Muscle layer of duodenum (tissue), 2 donors: ENCODE measurements at regions not wholly inside any gene's neighbourhood (a gene's known extent, or its start where the extent isn't known, plus 50 kb on each side); places are given as distances from the start of the nearest gene placed in this dataset.
"Not testable (repeated sequence)": the region's sequence is repeated elsewhere in the genome, so short reads cannot be mapped to it uniquely, and the experiment has no call there.

Source experiments
- H3K27ac ChIP-seq: one replicate; pipeline ENCODE4 v1.7.0; 2013; ENCODE audit warnings: mild to moderate bottlenecking, low read length
- H3K27me3 ChIP-seq: one replicate; pipeline ENCODE4 v1.7.0; 2013; ENCODE audit warnings: low read depth, mild to moderate bottlenecking, control low read depth, low read length
- H3K36me3 ChIP-seq, 2 donors: one replicate each; pipeline ENCODE4 v1.7.0; 2013; ENCODE audit warnings: low read length in 2 of 2, control low read depth in 1 of 2, mild to moderate bottlenecking in 1 of 2; ENCODE audit not compliant: insufficient read depth in 2 of 2, control insufficient read depth in 1 of 2
- H3K4me1 ChIP-seq, 2 donors: one replicate each; pipeline ENCODE4 v1.7.0; 2013; ENCODE audit warnings: low read length in 2 of 2, mild to moderate bottlenecking in 2 of 2, control low read depth in 1 of 2, moderate library complexity in 1 of 2; ENCODE audit not compliant: insufficient read depth in 2 of 2, control insufficient read depth in 1 of 2
- H3K4me3 ChIP-seq, 2 donors: one replicate each; pipeline ENCODE4 v1.7.0; 2013; ENCODE audit warnings: low read length in 2 of 2, low read depth in 1 of 2, mild to moderate bottlenecking in 1 of 2
- H3K9me3 ChIP-seq, 2 donors: one replicate each; pipeline ENCODE4 v1.7.0; 2013; ENCODE audit warnings: low read length in 2 of 2, control low read depth in 1 of 2, mild to moderate bottlenecking in 1 of 2; ENCODE audit not compliant: control insufficient read depth in 1 of 2
- donor health status: healthy.

DNA sequence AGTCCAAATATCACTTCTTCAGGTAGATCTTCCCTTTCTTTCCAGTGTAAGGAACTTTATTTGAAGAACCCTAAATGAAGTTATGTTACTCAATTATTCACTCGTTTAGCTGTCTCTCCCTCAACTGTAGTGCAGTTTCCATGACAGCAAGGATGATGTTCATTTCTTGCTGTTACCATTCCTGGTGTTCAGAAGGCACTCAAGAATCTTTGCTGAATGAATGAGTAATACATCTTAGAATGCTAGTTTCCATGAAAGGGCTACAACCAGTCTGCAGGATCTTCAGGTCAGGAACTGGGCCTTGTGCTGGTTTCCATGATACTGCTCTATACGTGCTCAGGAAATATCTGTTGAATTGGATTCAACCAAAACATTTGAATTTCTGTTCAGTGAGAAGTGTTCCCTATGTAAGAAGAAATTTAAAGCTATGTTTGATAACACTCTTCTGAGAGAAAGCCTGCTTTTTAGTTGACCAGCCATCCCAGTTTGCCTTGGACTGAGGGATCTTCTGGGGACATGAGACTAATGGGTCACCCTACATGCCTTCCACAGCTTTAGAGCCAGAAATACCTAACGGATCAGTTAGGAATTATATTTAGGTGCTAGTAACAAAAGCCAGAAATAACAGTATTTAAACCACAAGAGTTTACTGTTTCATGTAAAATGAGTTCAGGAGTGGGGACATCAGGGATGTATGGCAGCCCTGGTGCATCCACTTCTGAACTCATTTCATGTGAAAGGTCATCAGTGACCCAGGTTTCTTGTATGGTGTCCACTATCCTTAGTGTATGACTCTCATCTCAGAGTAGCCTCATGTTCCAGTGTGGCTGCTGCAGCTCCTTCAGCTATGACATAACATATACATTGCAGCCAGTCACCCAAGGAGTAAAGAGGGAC, 500.1 kb upstream of the SGCD start:
- Histone ChIP-seq H3K27me3 (no peaks in the 10 kb centered on the region), H3K4me3 (no peak overlapping the region), H3K27ac (no peak overlapping the region), H3K36me3 (no peaks in the 10 kb centered on the region), H3K4me1 (no peaks in the 10 kb centered on the region), H3K9me3 (no peaks in the 10 kb centered on the region)

DNA sequence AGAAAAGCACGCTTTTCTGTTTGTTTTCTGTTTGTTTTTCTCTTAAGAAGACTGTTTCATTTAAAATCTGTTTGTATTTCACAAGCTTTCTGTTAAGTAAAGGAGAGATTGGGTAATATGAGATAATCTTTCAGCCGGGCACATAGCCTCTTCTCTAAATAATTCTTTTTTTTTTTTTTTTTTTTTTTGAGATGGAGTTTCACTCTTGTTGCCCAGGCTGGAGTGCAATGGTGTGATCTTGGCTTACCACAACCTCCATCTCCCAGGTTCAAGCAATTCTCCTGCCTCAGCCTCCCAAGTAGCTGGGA, 499.5 kb upstream of the SGCD start:
- not testable (repeated sequence) for H3K27ac ChIP-seq, H3K36me3 ChIP-seq, H3K9me3 ChIP-seq, H3K4me1 ChIP-seq, H3K27me3 ChIP-seq, H3K4me3 ChIP-seq

DNA sequence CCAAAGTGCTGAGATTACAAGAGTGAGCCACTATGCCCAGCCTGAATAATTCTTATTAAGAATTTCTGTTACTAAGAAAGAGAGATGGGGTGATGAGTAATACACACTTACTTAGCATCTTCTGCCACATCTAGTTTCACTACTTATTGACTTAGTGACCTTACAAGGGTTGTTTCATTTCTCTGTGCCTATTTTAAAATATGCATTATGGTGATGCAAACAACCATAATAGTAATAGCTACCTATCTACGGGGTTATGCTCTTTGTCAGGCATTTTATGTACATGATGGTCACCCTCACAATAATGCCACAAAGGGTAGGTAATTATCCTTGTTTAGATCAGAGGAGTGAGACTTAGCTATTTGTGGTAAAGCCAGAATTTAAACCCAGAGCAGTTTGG, 499.0 kb upstream of the SGCD start:
- H3K4me3 ChIP-seq: no peak overlapping the region
- H3K36me3 ChIP-seq: no peaks in the 10 kb centered on the region
- H3K27me3 ChIP-seq: no peaks in the 10 kb centered on the region
- no peak overlapping the region for H3K27ac ChIP-seq
- no peaks in the 10 kb centered on the region for H3K4me1 ChIP-seq
- H3K9me3 ChIP-seq: no peaks in the 10 kb centered on the region

DNA sequence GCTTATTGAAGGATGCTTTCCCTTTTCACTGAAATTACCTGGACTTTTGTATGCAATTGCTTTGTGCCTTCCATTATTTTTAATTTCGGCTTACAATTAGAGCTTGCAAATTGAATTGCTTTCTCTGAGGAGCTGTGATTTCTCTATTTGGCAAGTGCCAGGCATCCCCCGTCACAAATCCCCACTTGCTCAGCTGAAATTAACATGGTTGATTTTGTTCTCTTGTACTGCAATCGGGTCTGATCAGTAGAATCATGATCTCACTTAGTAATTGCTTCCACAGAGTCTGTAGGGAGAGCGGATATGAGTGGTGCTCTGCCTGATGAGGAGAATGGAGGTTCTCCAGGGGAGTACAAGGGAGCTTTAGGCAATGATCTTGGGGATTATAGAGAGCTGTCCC, 495.5 kb upstream of the SGCD start:
- Histone ChIP-seq H3K9me3 (no peaks in the 10 kb centered on the region), H3K4me3 (no peak overlapping the region), H3K27me3 (no peaks in the 10 kb centered on the region), H3K36me3 (no peaks in the 10 kb centered on the region), H3K4me1 (no peaks in the 10 kb centered on the region), H3K27ac (no peak overlapping the region)

DNA sequence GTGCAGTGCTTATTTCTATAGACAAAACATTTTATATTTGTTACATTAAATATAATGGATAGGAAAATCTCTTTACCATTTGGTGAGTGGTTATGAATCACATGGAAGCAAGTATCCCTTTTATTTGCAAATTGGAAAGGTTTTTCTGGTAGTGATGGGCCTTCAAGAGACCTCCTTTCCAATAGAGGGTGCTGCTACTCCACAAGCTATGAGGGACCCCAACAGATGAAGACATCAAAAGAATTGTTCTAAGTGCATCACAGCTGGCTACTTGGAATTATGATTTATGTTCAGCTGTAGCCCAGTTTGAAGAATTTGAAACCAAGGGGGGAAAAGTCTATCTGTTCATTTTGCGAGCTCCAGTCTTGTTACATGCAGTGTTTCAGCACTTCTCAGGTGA, 493.7 kb upstream of the SGCD start:
- Histone ChIP-seq H3K36me3 (no peaks in the 10 kb centered on the region), H3K9me3 (no peaks in the 10 kb centered on the region), H3K4me1 (no peaks in the 10 kb centered on the region), H3K4me3 (no peak overlapping the region), H3K27me3 (no peaks in the 10 kb centered on the region), H3K27ac (no peak overlapping the region)

DNA sequence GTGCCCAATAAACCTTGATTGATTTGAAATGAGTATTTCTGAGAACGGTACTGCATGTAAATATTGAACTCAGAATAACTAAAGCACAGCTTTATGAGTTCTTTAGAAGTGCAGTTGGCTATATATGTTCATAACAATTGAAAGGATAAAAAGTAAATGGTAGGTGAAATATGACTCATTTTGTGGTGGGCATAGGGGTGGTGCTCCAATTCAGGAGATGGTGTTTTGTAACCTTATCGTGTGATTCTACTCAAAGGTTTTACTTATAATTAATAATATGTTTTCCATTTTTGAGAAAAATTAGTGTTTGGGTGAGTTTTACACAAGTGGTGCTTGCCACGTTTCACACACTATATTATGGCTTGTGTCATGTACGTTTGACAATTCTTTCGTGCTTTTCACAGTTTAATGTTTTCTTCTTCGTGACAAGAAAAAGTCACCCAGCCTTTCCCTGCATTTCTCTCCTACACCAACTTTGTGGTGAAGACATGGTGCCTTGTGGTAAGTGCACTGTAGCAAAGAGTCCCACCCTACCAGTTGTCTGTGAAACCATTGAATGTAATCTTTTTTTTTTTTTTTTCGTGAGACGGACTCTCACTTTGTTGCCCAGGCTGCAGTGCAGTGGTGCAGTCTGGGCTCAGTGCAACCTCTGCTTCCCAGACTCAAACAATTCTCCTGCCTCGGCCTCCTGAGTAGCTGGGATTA, 492.5 kb upstream of the SGCD start:
- Histone ChIP-seq H3K27ac (no peak overlapping the region), H3K4me1 (no peaks in the 10 kb centered on the region), H3K36me3 (no peaks in the 10 kb centered on the region), H3K27me3 (no peaks in the 10 kb centered on the region), H3K9me3 (no peaks in the 10 kb centered on the region), H3K4me3 (no peak overlapping the region)

DNA sequence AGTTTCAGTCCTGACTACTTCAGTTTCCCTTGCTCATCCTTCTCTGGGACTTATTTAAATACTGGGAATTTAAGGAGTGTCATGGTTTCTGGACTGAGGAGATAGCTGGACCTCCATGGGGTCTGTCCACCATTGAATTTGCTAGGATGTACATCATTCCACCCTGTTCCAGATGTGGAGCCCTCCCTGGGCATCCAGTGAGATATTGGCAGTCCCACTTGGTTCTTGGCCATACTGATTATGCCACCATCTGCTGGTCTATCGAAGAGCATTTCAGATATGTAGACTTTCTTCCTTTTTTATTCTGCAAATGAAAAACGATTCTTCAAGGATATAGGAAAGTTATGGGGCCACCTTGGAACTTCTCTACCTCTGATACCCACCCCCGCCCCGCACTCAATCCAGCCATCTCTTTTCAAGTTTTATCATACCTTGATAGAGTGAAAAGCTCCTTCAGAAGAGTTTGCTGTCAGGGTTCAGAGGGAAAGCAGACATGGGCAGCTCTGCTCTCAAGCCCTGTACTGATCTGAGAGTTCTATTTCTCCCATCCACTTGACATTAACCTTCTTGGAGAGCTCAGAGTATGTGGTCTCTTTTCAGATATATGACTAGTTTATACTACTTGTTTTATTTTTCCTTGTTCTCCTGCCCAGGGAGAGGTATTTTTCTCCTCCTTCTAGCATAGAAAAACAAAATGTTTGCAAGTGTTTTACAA, 490.7 kb upstream of the SGCD start:
- Histone ChIP-seq H3K36me3 (no peaks in the 10 kb centered on the region), H3K27me3 (no peaks in the 10 kb centered on the region), H3K4me1 (no peaks in the 10 kb centered on the region), H3K27ac (no peak overlapping the region), H3K9me3 (no peaks in the 10 kb centered on the region), H3K4me3 (no peak overlapping the region)

DNA sequence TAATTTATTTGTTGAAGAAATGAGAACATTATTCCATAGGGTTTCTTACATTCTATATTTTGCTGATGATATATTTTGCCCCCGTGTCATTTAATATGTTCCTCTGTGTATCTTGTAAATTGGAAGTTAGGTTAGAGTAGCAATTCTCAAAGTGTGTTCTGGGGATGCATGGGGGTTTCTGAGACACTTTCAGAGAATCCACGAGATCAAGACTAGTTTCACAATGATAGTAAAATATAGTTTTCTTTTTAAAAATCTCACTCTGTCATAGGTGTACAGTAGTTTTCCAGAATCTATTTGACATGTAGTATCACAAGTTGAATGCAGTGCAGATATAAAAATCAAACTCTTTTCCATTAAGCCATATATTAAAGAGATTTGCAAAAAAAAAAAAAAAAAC, 488.6 kb upstream of the SGCD start:
- Histone ChIP-seq H3K4me3 (no peak overlapping the region), H3K27me3 (no peaks in the 10 kb centered on the region), H3K4me1 (no peaks in the 10 kb centered on the region), H3K9me3 (no peaks in the 10 kb centered on the region), H3K27ac (no peak overlapping the region), H3K36me3 (no peaks in the 10 kb centered on the region)

DNA sequence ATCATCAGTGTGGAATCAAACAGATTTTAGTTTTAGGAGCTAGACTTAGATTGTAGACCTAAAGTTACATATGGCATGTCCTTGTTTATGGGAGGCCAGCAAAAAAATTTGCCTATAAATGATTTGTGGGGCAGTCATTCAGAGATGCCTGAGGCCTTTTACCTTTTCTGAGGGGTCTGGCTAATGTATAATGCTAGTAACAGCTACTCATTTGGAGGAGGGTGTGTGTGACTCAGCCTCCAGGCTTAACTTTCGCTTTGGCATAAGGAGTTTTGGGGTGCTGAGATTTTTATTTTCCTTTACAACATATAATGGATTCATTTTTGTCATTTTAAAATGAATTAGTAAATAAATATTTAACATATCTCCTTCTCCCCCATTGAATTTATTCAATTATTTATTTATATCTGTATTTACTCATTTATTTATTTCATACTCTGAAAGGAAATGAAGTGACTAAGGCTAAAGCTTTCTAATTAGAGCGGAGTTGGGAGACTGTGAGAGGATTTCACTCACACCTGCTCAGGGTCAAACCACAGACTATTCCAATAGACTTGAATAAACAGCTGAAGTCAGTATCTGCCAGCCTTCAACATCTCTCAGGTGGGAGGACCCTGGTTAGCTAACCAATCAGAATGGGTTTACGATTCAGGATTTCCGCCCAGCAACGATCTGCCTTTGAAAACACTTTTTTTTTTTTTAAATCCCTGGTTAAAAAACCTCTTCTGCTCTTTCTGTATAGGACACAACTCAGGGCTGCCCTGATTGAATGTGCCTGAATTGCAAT, 487.5 kb upstream of the SGCD start:
- Histone ChIP-seq H3K9me3 (no peaks in the 10 kb centered on the region), H3K27me3 (no peaks in the 10 kb centered on the region), H3K36me3 (no peaks in the 10 kb centered on the region), H3K27ac (no peak overlapping the region), H3K4me1 (no peaks in the 10 kb centered on the region), H3K4me3 (no peak overlapping the region)

DNA sequence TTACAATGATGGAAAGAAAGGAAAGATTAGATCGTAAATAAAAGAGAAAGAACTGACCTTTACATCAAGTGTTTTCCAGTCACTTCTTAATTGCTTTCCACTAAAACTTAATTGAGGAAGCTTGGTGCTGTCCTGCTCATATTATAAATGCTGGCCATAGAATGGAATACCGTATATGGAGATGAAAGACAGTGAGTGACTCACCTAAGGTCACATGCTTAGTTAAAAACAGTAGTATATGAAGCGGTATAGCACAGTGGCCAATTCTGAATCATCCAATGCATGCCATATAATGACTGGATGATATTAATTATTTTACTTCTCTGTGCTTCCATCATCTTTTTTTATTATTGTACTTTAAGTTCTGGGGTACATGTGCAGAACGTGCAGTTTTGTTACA, 482.4 kb upstream of the SGCD start:
- no peaks in the 10 kb centered on the region for H3K27me3 ChIP-seq
- H3K36me3 ChIP-seq: no peaks in the 10 kb centered on the region
- H3K4me3 ChIP-seq: no peak overlapping the region
- no peak overlapping the region for H3K27ac ChIP-seq
- H3K4me1 ChIP-seq: no peaks in the 10 kb centered on the region
- no peaks in the 10 kb centered on the region for H3K9me3 ChIP-seq

DNA sequence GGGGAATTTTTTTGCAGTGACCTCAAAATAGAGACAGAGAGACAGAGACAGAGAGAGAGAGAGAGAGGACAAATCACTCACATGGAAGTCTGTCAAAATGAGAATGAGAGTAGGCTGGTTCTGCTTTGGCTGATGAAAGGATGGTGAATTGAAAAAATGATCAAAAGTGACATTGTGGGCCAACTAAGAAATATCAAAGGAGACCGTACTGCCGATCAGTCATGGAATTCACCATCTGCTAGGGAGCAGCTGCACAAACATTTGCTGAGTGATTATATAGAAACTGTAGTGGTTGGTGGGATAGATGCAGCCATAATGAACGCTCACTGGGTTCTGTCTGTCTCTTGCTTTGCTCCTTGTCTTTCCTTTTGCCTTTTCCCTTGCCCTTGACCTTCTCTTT, 476.6 kb upstream of the SGCD start:
- Histone ChIP-seq H3K4me3 (no peak overlapping the region), H3K27me3 (no peaks in the 10 kb centered on the region), H3K36me3 (no peaks in the 10 kb centered on the region), H3K9me3 (peaks cover 0 to 2% of the 10 kb centered on the region in 2 donors), H3K27ac (no peak overlapping the region), H3K4me1 (no peaks in the 10 kb centered on the region)
